CD14-positive monocyte (primary cell): ENCODE measurements at regions not wholly inside any gene's neighbourhood (a gene's known extent, or its start where the extent isn't known, plus 50 kb on each side); places are given as distances from the start of the nearest gene placed in this dataset.
"Not testable (repeated sequence)": the region's sequence is repeated elsewhere in the genome, so short reads cannot be mapped to it uniquely, and the experiment has no call there.

ENCODE experiments used
- DNase-seq, 3 donors: peaks; one replicate each; pipeline ENCODE4 v3.0.0-alpha.2; 2011 to 2022
- H2AFZ ChIP-seq: 2 replicates; pipeline ENCODE4 v1.6.0; 2012; ENCODE audit warnings: mild to moderate bottlenecking, low read depth, low read length, inconsistent platforms; ENCODE audit not compliant: insufficient read depth, poor library complexity, severe bottlenecking
- H3K27ac ChIP-seq, 2 donors: 1 replicate in 1 of 2; 2 replicates in 1 of 2; pipeline ENCODE4 v1.5.1; 2012 to 2013; ENCODE audit warnings: low read length in 2 of 2, control low read depth in 1 of 2, inconsistent platforms in 1 of 2, low read depth in 1 of 2, mild to moderate bottlenecking in 1 of 2
- H3K27me3 ChIP-seq, 2 donors: one replicate each; pipeline versions ENCODE4 v1.6.0 to v1.6.1; 2011 to 2013; ENCODE audit warnings: low read length in 2 of 2; ENCODE audit not compliant: control insufficient read depth in 2 of 2, insufficient read depth in 2 of 2
- H3K36me3 ChIP-seq, 2 donors: replicated peaks in 1 of 2; 1 replicate in 1 of 2; 2 replicates in 1 of 2; pipeline versions ENCODE4 v1.5.1 to v1.6.1; 2012 to 2013; ENCODE audit warnings: low read length in 2 of 2, control low read depth in 1 of 2, inconsistent platforms in 1 of 2, mild to moderate bottlenecking in 1 of 2; ENCODE audit not compliant: insufficient read depth in 2 of 2, control insufficient read depth in 1 of 2
- H3K4me1 ChIP-seq, 2 donors: 1 replicate in 1 of 2; 2 replicates in 1 of 2; pipeline versions ENCODE4 v1.5.1 to v1.6.1; 2012 to 2013; ENCODE audit warnings: low read length in 2 of 2, control low read depth in 1 of 2, inconsistent platforms in 1 of 2, mild to moderate bottlenecking in 1 of 2, moderate library complexity in 1 of 2; ENCODE audit not compliant: insufficient read depth in 2 of 2, control insufficient read depth in 1 of 2
- H3K4me2 ChIP-seq: replicated peaks from 2 replicates; pipeline ENCODE3; 2012; ENCODE audit warnings: low read length, moderate library complexity, mild to moderate bottlenecking; ENCODE audit not compliant: poor library complexity, severe bottlenecking; ENCODE audit errors: extremely low read depth
- H3K4me3 ChIP-seq, 3 experiments: fragments of 200-600 bp in 1 of 3; sonication (generic) in 1 of 3; replicated peaks in 1 of 3; 1 replicate in 2 of 3; 2 replicates in 1 of 3; pipeline ENCODE4 v1.5.1; 2011 to 2013; ENCODE audit warnings: low read length in 3 of 3, mild to moderate bottlenecking in 3 of 3, control low read depth in 2 of 3, low read depth in 2 of 3, inconsistent platforms in 1 of 3, moderate library complexity in 1 of 3
- H3K79me2 ChIP-seq: 2 replicates; pipeline ENCODE4 v1.6.0; 2012; ENCODE audit warnings: mild to moderate bottlenecking, control low read depth, inconsistent platforms, low read length, moderate library complexity; ENCODE audit not compliant: insufficient read depth
- H3K9ac ChIP-seq: 2 replicates; pipeline ENCODE4 v1.6.0; 2017; ENCODE audit warnings: low read length, mild to moderate bottlenecking; ENCODE audit not compliant: insufficient read depth, poor library complexity, severe bottlenecking
- H3K9me3 ChIP-seq, 2 donors: replicated peaks in 1 of 2; 1 replicate in 1 of 2; 2 replicates in 1 of 2; pipeline versions ENCODE4 v1.5.1 to v1.6.1; 2012 to 2013; ENCODE audit warnings: low read length in 2 of 2, control low read depth in 1 of 2; ENCODE audit not compliant: control insufficient read depth in 1 of 2, insufficient read depth in 1 of 2
- H4K20me1 ChIP-seq: 2 replicates; pipeline ENCODE4 v1.6.0; 2012; ENCODE audit warnings: mild to moderate bottlenecking, low read length, control low read depth, moderate library complexity; ENCODE audit not compliant: insufficient read depth
- H3K27ac Mint-ChIP-seq, 7 donors: one replicate each; pipeline ENCODE4 v1.8.0; 2020; ENCODE audit warnings: mild to moderate bottlenecking in 7 of 7, mixed read lengths in 7 of 7, moderate library complexity in 6 of 7, inconsistent platforms in 2 of 7
- H3K27me3 Mint-ChIP-seq, 3 donors: one replicate each; pipeline ENCODE4 v1.8.0; 2021 to 2022; ENCODE audit warnings: low read depth in 3 of 3, mild to moderate bottlenecking in 3 of 3, mixed read lengths in 3 of 3, moderate library complexity in 3 of 3, inconsistent platforms in 1 of 3
- H3K36me3 Mint-ChIP-seq, 2 donors: one replicate each; pipeline ENCODE4 v1.8.0; 2020; ENCODE audit warnings: mixed read lengths in 2 of 2, inconsistent platforms in 1 of 2, mild to moderate bottlenecking in 1 of 2
- H3K4me1 Mint-ChIP-seq: one replicate; pipeline ENCODE4 v1.8.0; 2020; ENCODE audit warnings: mild to moderate bottlenecking, mixed read lengths
- H3K4me3 Mint-ChIP-seq, 2 donors: one replicate each; pipeline ENCODE4 v1.8.0; 2020; ENCODE audit warnings: mild to moderate bottlenecking in 2 of 2, mixed read lengths in 2 of 2, moderate library complexity in 1 of 2
- H3K9me3 Mint-ChIP-seq, 7 donors: one replicate each; pipeline ENCODE4 v1.8.0; 2020 to 2022; ENCODE audit warnings: mixed read lengths in 7 of 7, mild to moderate bottlenecking in 6 of 7, moderate library complexity in 6 of 7, inconsistent platforms in 2 of 7
- CTCF ChIP-seq: fragments of 200-600 bp; IDR thresholded peaks from one replicate; pipeline ENCODE4 v1.8.0; 2022; ENCODE audit warnings: antibody characterized with exemption, mild to moderate bottlenecking
- WGBS: methylation state at CpG from one replicate; pipeline ENCODE4 v1.1.5; 2013; ENCODE audit warnings: missing lambda C conversion rate; ENCODE audit not compliant: insufficient coverage; 5-methylcytosine and 5-hydroxymethylcytosine counted together
- intact Hi-C, 2 donors: fragments of 100-400 bp; cut with micrococcal nuclease; formaldehyde crosslinking; loops; one replicate each; pipeline versions ENCODE4 v1.15.0 to v1.15.1; 2023

- Mint-ChIP-seq H3K27ac (no peak overlapping the region), H3K27me3 (peaks cover 2 to 7% (median 3%) of the 10 kb centered on the region in 3 donors), H3K36me3 (no peaks in the 10 kb centered on the region), H3K4me1 (peaks cover 14% of the 10 kb centered on the region), H3K9me3 (peaks cover 0 to 2% (median 0%) of the 10 kb centered on the region in 7 donors), H3K4me3 (no peak overlapping the region)
- intact Hi-C loops, result no loop called here
- Histone ChIP-seq H3K4me2 (no peak overlapping the region), H3K9me3 (no peaks in the 10 kb centered on the region), H3K4me3 (no peak overlapping the region), H3K79me2 (no peaks in the 10 kb centered on the region), H3K4me1 (peaks cover 17% of the 10 kb centered on the region in 2 donors), H2AFZ (no peak overlapping the region), H3K27ac (no peak overlapping the region), H4K20me1 (no peaks in the 10 kb centered on the region), H3K9ac (no peak overlapping the region), H3K36me3 (no peaks in the 10 kb centered on the region), H3K27me3 (no peaks in the 10 kb centered on the region)
- TF ChIP-seq CTCF, result no peak
- DNase-seq, result no peak
- WGBS, result 96% methylated on average over 2 of the region's 2 CpGs
These were observed 536.9 kb downstream of the XYLT1 start for GRCh38 chr16:16933861-16934260.

- Histone ChIP-seq H3K79me2 (no peaks in the 10 kb centered on the region), H3K4me3 (no peak overlapping the region), H3K4me1 (peaks cover 9% of the 10 kb centered on the region in 2 donors), H3K9me3 (no peaks in the 10 kb centered on the region), H3K27me3 (no peaks in the 10 kb centered on the region), H3K36me3 (no peaks in the 10 kb centered on the region), H3K27ac (no peak overlapping the region), H3K9ac (no peak overlapping the region), H4K20me1 (no peaks in the 10 kb centered on the region), H2AFZ (no peak overlapping the region), H3K4me2 (no peak overlapping the region)
- intact Hi-C loops, result no loop called here
- peaks cover 3 to 7% (median 4%) of the 10 kb centered on the region in 3 donors for H3K27me3 Mint-ChIP-seq
- DNase-seq, result no peak
- no peak overlapping the region for H3K4me3 Mint-ChIP-seq
- H3K9me3 Mint-ChIP-seq, result peaks cover 0 to 2% (median 0%) of the 10 kb centered on the region in 7 donors
- H3K4me1 Mint-ChIP-seq, result peaks cover 8% of the 10 kb centered on the region
- 93% methylated on average over 5 of the region's 7 CpGs for WGBS
- H3K27ac Mint-ChIP-seq, result no peak overlapping the region
- TF ChIP-seq CTCF, result no peak
- no peaks in the 10 kb centered on the region for H3K36me3 Mint-ChIP-seq
These were observed 536.1 kb downstream of the XYLT1 start for GRCh38 chr16:16934660-16935059.

- 100% methylated on average over 3 of the region's 4 CpGs for WGBS
- H3K9me3 Mint-ChIP-seq, DNase-seq, H3K4me1 ChIP-seq, H3K79me2 ChIP-seq, H3K9ac ChIP-seq, H3K4me3 Mint-ChIP-seq, H3K9me3 ChIP-seq, H3K27ac Mint-ChIP-seq, H2AFZ ChIP-seq, H3K4me2 ChIP-seq, H3K27me3 ChIP-seq, H3K27ac ChIP-seq, H3K36me3 Mint-ChIP-seq, H4K20me1 ChIP-seq, H3K36me3 ChIP-seq, H3K4me3 ChIP-seq, intact Hi-C loops, H3K4me1 Mint-ChIP-seq: not testable (repeated sequence)
- peaks cover 1 to 11% (median 5%) of the 10 kb centered on the region in 3 donors for H3K27me3 Mint-ChIP-seq
These were observed 534.9 kb downstream of the XYLT1 start for GRCh38 chr16:16935909-16936308.
